Heart left ventricle (tissue), 13 donors: ENCODE measurements at regions not wholly inside any gene's neighbourhood (a gene's known extent, or its start where the extent isn't known, plus 50 kb on each side); places are given as distances from the start of the nearest gene placed in this dataset.

Source experiments
- POLR2A ChIP-seq, 2 donors: fragments of 450-650 bp; IDR thresholded peaks; one replicate each; pipeline ENCODE4 v1.6.1; 2017; ENCODE audit warnings: antibody characterized with exemption in 2 of 2, mild to moderate bottlenecking in 2 of 2, moderate library complexity in 2 of 2
- TF ChIP-seq, protein P1 (sequence below), 12 donors: fragments of 200-600 bp; sonication (generic) in 4 of 12; IDR thresholded peaks; one replicate each; pipeline versions ENCODE4 v1.5.0 to v1.8.0; 2018 to 2022; ENCODE audit warnings: antibody characterized with exemption in 12 of 12, mild to moderate bottlenecking in 5 of 12
- donor health status: ischemic (EF 13 %, LVEDD 7.1; RV severe dilation, severe dysfunction).
- donor health status: DM: no; HTN: yes; CAD: no.
- donor health status: DM: no; HTN: no; CAD: no.
- donor health status: ischemic (EF 25% LVEDD 6.9; RV normal size, moderate dysfunction).
- donor health status: ischemic (EF 25% LVEDD 5.7; RV mildly dilated, moderate dysfunction).
- donor health status: ischemic (EF 35%, LVEDD 5.7; RV mildly dilated, moderate dysfunction).
- donor health status: nonischemic (EF 11% LVEDD 7.7; RV severe dilation, severe dysfunction).
- donor health status: DM: yes; HTN: yes; CAD: no.
- donor health status: PGD.
- donor health status: ischemic (EF 29% LVEDD 5.4; RV normal size, mild dysfunction).
- donor health status: nonischemic (EF 23%, LVEDD 6.1; RV moderate dilation, normal function).

DNA sequence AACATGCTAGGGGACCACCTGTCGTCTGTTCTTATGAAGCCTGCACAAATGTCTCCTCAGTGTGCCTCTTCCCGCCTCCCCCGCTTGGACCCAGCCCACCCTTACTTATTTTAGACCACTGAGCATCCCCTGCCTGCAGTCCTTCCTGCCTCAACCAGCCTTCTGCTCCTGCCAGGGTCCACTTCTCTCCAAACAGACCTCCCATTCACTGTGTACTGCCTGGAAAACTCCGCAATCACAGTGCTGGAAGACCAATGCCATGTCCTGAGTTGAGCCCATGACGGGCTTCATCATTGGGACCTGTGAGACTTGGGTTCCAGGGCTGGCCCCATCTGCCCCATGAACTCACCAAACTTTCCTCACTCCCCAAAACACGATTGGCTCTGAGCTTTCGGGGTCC lies 309.4 kb downstream of the IRX1 start:
- TF ChIP-seq, protein P1, sequence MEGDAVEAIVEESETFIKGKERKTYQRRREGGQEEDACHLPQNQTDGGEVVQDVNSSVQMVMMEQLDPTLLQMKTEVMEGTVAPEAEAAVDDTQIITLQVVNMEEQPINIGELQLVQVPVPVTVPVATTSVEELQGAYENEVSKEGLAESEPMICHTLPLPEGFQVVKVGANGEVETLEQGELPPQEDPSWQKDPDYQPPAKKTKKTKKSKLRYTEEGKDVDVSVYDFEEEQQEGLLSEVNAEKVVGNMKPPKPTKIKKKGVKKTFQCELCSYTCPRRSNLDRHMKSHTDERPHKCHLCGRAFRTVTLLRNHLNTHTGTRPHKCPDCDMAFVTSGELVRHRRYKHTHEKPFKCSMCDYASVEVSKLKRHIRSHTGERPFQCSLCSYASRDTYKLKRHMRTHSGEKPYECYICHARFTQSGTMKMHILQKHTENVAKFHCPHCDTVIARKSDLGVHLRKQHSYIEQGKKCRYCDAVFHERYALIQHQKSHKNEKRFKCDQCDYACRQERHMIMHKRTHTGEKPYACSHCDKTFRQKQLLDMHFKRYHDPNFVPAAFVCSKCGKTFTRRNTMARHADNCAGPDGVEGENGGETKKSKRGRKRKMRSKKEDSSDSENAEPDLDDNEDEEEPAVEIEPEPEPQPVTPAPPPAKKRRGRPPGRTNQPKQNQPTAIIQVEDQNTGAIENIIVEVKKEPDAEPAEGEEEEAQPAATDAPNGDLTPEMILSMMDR (IDR thresholded peaks at IDR 0.05), result no peak
- no peak for TF ChIP-seq POLR2A (IDR thresholded peaks at IDR 0.05)
